GM21529 (cell line): ENCODE measurements at regions not wholly inside any gene's neighbourhood (a gene's known extent, or its start where the extent isn't known, plus 50 kb on each side); places are given as distances from the start of the nearest gene placed in this dataset.

Experiments used
- ATAC-seq: cut with Tn5 transposase; IDR thresholded peaks from one replicate; pipeline ENCODE4 v1.9.1; 2021; ENCODE audit not compliant: unreplicated experiment

DNA sequence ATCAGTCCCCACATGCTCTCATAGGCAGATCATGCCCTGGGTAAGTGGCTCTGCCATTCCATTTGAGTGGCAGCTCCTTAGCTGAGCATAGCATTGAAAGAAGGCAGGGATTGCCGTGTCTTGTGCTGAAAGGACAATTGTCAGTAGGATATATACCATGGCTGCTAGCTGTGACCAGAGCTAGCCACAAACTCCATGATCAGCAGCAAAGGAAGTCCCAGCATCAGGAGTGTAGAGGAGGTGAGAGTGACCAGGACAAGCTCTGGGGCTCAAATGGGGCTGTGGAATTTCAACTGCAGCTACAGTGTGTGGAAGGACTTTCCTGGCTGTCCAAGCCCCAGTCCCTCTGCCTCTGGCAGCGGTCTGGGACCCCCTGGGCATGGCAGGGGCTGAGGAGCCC is 54.4 kb upstream of the LGALSL start:
- no peak for ATAC-seq

DNA sequence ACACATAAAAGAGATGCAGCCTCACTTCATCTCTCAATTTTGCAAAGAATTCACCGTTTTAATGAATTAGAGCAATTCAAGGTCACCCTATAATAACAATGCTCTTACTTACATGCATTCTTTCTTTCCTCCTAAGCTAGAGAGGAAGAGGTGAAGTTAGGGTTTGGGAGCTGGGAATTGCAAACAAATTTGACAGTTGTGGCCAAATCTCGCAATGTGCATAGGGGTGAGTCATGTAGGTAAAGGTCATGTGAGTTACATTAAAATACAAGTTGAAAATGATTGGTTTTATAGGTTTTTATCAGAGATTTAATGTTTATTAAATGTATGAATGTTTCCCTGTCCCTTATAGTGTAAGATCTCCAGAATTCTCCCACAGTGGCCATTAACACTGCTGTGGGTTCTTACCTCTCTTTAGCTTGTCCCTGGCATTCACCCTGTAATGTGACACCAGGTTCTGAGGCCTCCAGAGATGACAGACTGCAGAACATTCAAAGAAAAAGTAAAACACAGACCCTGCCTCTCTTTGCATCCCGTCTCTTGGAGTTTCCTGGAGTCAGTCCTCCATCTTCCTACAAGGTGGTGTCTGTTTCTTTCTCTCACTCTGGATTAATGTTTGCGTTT is 53.7 kb upstream of the LGALSL start:
- ATAC-seq = no peak

GRCh38 chr2:64400733-64401528 is 53.0 kb upstream of the LGALSL start:
- no peak for ATAC-seq

DNA sequence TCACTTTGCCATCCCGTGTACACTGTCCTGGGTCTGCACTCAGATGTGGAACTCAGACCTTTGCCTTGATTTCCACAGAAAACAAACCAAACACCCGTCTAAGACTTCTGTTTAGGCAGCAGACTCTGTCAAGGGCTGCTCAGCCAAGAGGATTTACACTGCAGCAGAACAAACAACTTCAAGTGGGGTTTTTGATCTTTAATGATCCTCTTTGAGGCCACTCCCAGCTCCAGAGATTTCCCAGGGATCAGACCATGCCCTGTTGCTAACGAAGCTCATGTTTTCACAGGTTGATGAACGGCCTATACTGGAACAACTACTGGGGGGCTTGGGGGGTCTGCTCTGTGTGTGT is 52.5 kb upstream of the LGALSL start:
- no peak for ATAC-seq

GRCh38 chr2:64402876-64403275 is 51.1 kb upstream of the LGALSL start:
- ATAC-seq = no peak

DNA sequence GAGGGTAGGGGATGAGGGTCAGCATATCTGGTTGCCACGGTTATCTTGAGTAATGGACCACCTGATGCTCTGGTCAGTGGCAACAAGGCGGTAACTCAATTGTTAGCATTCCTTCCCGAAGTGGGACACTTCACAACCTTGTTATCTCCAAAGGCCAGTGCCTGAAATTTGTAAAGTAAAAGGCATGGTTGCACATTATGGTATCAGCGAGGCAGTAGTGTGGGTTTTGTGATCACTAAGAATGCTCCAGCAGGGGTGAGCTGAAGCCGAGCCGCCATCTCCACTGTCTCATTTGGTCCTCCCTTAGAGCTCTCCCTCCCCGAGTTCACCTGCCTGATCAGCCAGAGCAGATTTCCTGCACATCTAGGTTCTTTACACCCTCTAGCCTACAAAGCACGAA is 50.5 kb upstream of the LGALSL start:
- ATAC-seq = no peak

DNA sequence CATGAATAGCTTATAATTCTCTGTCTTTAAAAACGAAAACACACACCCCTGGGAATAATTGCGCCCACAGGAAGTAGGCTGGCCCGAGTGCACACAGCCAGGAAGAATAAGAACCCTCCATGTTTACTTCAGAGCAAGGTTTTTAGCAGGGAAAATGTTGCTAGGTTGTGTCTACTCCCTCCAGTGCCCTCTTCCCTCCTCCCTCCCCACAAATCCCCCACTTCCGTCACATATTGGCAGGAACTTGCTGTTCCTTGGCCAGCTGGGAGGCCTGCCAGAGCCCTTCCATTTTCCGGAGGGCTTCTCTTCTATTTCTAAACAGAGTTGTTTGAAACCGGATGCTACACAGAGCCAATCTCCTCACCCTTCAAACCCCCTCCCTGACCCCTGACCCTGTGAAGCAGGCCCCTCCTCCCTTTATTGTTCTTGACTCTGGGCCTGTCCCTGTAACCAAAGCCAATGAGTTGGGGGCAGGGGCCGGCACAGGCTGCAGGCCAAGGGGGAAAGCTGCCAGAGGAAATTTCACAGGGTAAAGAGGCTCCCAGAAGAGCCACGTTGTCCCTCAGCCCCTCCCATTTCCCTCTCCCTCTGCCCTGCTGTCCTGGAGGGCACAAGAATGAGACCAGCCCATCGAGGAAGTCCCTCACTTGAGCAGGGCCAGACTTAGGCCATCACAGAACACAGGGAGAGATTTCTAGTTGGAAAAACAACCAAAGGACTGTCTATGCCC is 49.8 kb upstream of the LGALSL start:
- no peak for ATAC-seq
